Gastrocnemius medialis (tissue), 4 donors: ENCODE measurements at regions not wholly inside any gene's neighbourhood (a gene's known extent, or its start where the extent isn't known, plus 50 kb on each side); places are given as distances from the start of the nearest gene placed in this dataset.

Source experiments
- ATAC-seq, 2 donors: fragments of 150-250 bp; one replicate each; pipeline ENCODE4 v1.9.1; 2016
- DNase-seq, 2 donors: peaks; one replicate each; pipeline ENCODE4 v3.0.0-alpha.2; 2019
- H3K27ac ChIP-seq, 4 donors: fragments of 200-600 bp; sonication (generic); 1 replicate in 1 of 4; 2 replicates in 3 of 4; pipeline ENCODE4 v1.5.1; 2016 to 2018; ENCODE audit warnings: mild to moderate bottlenecking in 2 of 4, moderate library complexity in 1 of 4
- H3K27me3 ChIP-seq, 3 donors: fragments of 200-600 bp; sonication (generic) in 2 of 3; 1 replicate in 1 of 3; 2 replicates in 2 of 3; pipeline versions ENCODE4 v1.5.1 to v1.6.0; 2016 to 2019; ENCODE audit warnings: mild to moderate bottlenecking in 1 of 3, moderate library complexity in 1 of 3
- H3K36me3 ChIP-seq, 2 donors: fragments of 200-600 bp; sonication (generic) in 1 of 2; one replicate each; pipeline ENCODE4 v1.5.1; 2017 to 2018
- H3K4me1 ChIP-seq, 2 donors: fragments of 200-600 bp; sonication (generic) in 1 of 2; one replicate each; pipeline ENCODE4 v1.5.1; 2016 to 2017; ENCODE audit warnings: mild to moderate bottlenecking in 2 of 2
- H3K4me3 ChIP-seq, 4 donors: fragments of 200-600 bp; sonication (generic) in 3 of 4; 1 replicate in 1 of 4; 2 replicates in 3 of 4; pipeline ENCODE4 v1.5.1; 2016 to 2019; ENCODE audit warnings: mild to moderate bottlenecking in 2 of 4
- H3K9me3 ChIP-seq, 3 donors: fragments of 200-600 bp; sonication (generic) in 2 of 3; 1 replicate in 1 of 3; 2 replicates in 2 of 3; pipeline ENCODE4 v1.5.1; 2016 to 2019
- CTCF ChIP-seq, 5 experiments: fragments of 450-650 bp in 3 of 5; fragments of 200-600 bp in 2 of 5; sonication (generic) in 2 of 5; IDR thresholded peaks in 4 of 5; conservative IDR thresholded peaks in 1 of 5; 1 replicate in 4 of 5; 2 replicates in 1 of 5; pipeline ENCODE4 v1.5.1; 2016 to 2019; ENCODE audit warnings: antibody characterized with exemption in 5 of 5, mild to moderate bottlenecking in 3 of 5, moderate library complexity in 3 of 5
- POLR2A ChIP-seq, 2 donors: fragments of 450-650 bp; IDR thresholded peaks; one replicate each; pipeline ENCODE4 v1.6.1; 2017; ENCODE audit warnings: antibody characterized with exemption in 2 of 2, mild to moderate bottlenecking in 2 of 2, moderate library complexity in 2 of 2
- in situ Hi-C, 4 donors: fragments of 200-750 bp; cut with MboI; loops; one replicate each; pipeline versions ENCODE4 v1.15.0 to v1.8.0; 2017; ENCODE audit warnings: low sequenced_read_pairs in 4 of 4
- intact Hi-C: fragments of 100-400 bp; cut with DNase I; formaldehyde crosslinking; loops from one replicate; pipeline ENCODE4 v1.15.1; 2023; ENCODE audit warnings: low total_unique reads

- H3K27me3 ChIP-seq: peaks cover 0 to 3% (median 0%) of the 10 kb centered on the region in 3 donors
- H3K36me3 ChIP-seq: no peaks in the 10 kb centered on the region
- in situ Hi-C loops: loop anchor here in 1 of 4 donors (25.0 kb wide), 1 partner anchor 93 kb away; no protein-coding TSS in a partner anchor
- ATAC-seq (no peak), DNase-seq (no peak)
- intact Hi-C loops: no loop called here
- no peak overlapping the region for H3K27ac ChIP-seq
- TF ChIP-seq POLR2A (IDR thresholded peaks at IDR 0.05) (no peak), CTCF (IDR thresholded peaks at IDR 0.05 in 4 of 5, conservative IDR thresholded peaks at IDR 0.05 in 1 of 5) (no peak)
- H3K4me1 ChIP-seq: no peaks in the 10 kb centered on the region
- H3K9me3 ChIP-seq: no peaks in the 10 kb centered on the region
- H3K4me3 ChIP-seq: no peak overlapping the region
These were observed 110.7 kb upstream of the SDK2 start for GRCh38 chr17:73754886-73755400.

- TF ChIP-seq CTCF (IDR thresholded peaks at IDR 0.05 in 4 of 5, conservative IDR thresholded peaks at IDR 0.05 in 1 of 5) (no peak), POLR2A (IDR thresholded peaks at IDR 0.05) (no peak)
- no peak for ATAC-seq
- intact Hi-C loops (no loop called here), in situ Hi-C loops (loop anchor here in 1 of 4 donors (25.0 kb wide), 1 partner anchor 95 kb away; no protein-coding TSS in a partner anchor)
- Histone ChIP-seq H3K4me1 (no peaks in the 10 kb centered on the region), H3K36me3 (no peaks in the 10 kb centered on the region), H3K9me3 (no peaks in the 10 kb centered on the region), H3K27ac (no peak overlapping the region), H3K4me3 (no peak overlapping the region), H3K27me3 (peaks cover 0 to 3% (median 0%) of the 10 kb centered on the region in 3 donors)
- DNase-seq: no peak
These were observed 113.2 kb upstream of the SDK2 start for GRCh38 chr17:73757420-73757819.

GRCh38 chr17:73758245-73758644, 114.0 kb upstream of the SDK2 start:
- H3K4me3 ChIP-seq: no peak overlapping the region
- intact Hi-C loops: no loop called here
- in situ Hi-C loops: loop anchor here in 1 of 4 donors (25.0 kb wide), 1 partner anchor 96 kb away; no protein-coding TSS in a partner anchor
- no peaks in the 10 kb centered on the region for H3K4me1 ChIP-seq
- no peaks in the 10 kb centered on the region for H3K36me3 ChIP-seq
- no peaks in the 10 kb centered on the region for H3K9me3 ChIP-seq
- peaks cover 0 to 3% (median 0%) of the 10 kb centered on the region in 3 donors for H3K27me3 ChIP-seq
- ATAC-seq: no peak
- no peak overlapping the region for H3K27ac ChIP-seq
- no peak for TF ChIP-seq CTCF (IDR thresholded peaks at IDR 0.05 in 4 of 5, conservative IDR thresholded peaks at IDR 0.05 in 1 of 5)
- no peak for TF ChIP-seq POLR2A (IDR thresholded peaks at IDR 0.05)
- no peak for DNase-seq

- in situ Hi-C loops: loop anchor here in 1 of 4 donors (25.0 kb wide), 1 partner anchor 97 kb away; no protein-coding TSS in a partner anchor
- intact Hi-C loops: no loop called here
These were observed 115.1 kb upstream of the SDK2 start for GRCh38 chr17:73759324-73759723.

More at GRCh38 chr17:73759324-73759723, 115.1 kb upstream of the SDK2 start:
- ATAC-seq (no peak), DNase-seq (no peak)
- H3K4me1 ChIP-seq: no peaks in the 10 kb centered on the region
- no peak overlapping the region for H3K4me3 ChIP-seq
- H3K36me3 ChIP-seq: no peaks in the 10 kb centered on the region
- TF ChIP-seq CTCF (IDR thresholded peaks at IDR 0.05 in 4 of 5, conservative IDR thresholded peaks at IDR 0.05 in 1 of 5): no peak
- no peaks in the 10 kb centered on the region for H3K9me3 ChIP-seq
- H3K27ac ChIP-seq: no peak overlapping the region
- peaks cover 0 to 3% (median 0%) of the 10 kb centered on the region in 3 donors for H3K27me3 ChIP-seq
